ENCODE measurements at regions not wholly inside any gene's neighbourhood (a gene's known extent, or its start where the extent isn't known, plus 50 kb on each side); places are given as distances from the start of the nearest gene placed in this dataset.

- ATAC-seq (ENCODE audit: low read depth) (no peak), DNase-seq (no peak)
- Mint-ChIP-seq H3K4me3 (no peak overlapping the region), H3K27me3 (peaks cover 25% of the 10 kb centered on the region), H3K27ac (no peak overlapping the region), H3K4me1 (peaks cover 26% of the 10 kb centered on the region), H3K36me3 (peaks cover 3% of the 10 kb centered on the region), H3K9me3 (no peaks in the 10 kb centered on the region)
- POLR2A ChIA-PET, result no interaction called here
These were observed 58.1 kb upstream of the EPB41L1 start for GRCh38 chr20:36096435-36096834.

- DNase-seq (no peak), ATAC-seq (ENCODE audit: low read depth) (no peak)
- Mint-ChIP-seq H3K36me3 (peaks cover 3% of the 10 kb centered on the region), H3K27ac (peak overlapping the region; percentile 5), H3K4me3 (no peak overlapping the region), H3K27me3 (peaks cover 20% of the 10 kb centered on the region), H3K9me3 (no peaks in the 10 kb centered on the region), H3K4me1 (peaks cover 22% of the 10 kb centered on the region)
- POLR2A ChIA-PET, result no interaction called here
These were observed 57.0 kb upstream of the EPB41L1 start for GRCh38 chr20:36097337-36098151.

GRCh38 chr20:36098364-36098763, 56.2 kb upstream of the EPB41L1 start:
- ATAC-seq (ENCODE audit: low read depth) (no peak), DNase-seq (no peak)
- Mint-ChIP-seq H3K4me1 (peaks cover 17% of the 10 kb centered on the region), H3K27me3 (peaks cover 18% of the 10 kb centered on the region), H3K9me3 (no peaks in the 10 kb centered on the region), H3K36me3 (no peaks in the 10 kb centered on the region), H3K27ac (peak overlapping the region; percentile 22), H3K4me3 (no peak overlapping the region)
- POLR2A ChIA-PET, result no interaction called here

DNA sequence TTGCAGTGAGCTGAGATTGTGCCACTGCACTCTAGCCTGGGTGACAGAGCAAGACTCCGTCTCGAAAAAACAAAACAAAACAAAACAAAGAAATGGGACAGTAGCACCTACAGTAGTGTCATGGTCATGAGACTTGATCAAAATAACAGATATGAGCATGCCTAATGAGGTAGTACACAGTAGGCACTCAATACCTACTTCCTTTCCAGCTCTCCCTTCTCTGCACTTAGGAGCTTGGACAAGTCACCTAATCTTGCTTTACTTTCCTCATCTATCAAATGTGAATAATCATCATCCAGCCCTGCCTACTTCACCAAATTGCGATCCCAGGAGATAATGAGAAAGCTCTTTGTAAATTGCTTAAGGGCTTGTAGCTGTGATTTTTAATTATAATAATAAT, 55.4 kb upstream of the EPB41L1 start:
- ATAC-seq (ENCODE audit: low read depth), result no peak
- Mint-ChIP-seq H3K36me3 (no peaks in the 10 kb centered on the region), H3K27ac (no peak overlapping the region), H3K9me3 (no peaks in the 10 kb centered on the region), H3K4me3 (no peak overlapping the region), H3K27me3 (peaks cover 12% of the 10 kb centered on the region), H3K4me1 (peaks cover 15% of the 10 kb centered on the region)
- DNase-seq, result no peak
- POLR2A ChIA-PET, result no interaction called here

DNA sequence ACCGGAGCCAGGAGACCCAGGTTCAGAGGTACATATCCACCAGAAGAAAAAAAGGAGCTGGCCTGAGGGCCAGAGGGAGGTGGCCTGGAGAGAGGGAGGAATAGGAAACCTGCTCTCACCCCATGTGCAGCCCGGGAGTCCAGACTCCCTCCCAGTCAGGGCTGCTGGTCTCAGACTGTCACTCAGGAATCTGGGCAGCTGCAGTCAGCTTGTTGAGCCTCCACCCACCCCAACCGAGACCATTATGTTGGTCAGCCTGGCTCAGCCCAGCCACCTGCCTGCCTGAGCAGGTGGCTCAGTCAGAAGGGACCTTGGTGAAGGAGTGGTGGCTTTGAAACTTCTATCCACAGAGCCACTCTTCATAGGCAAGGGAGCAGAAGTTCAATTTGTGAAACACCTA, 53.3 kb upstream of the EPB41L1 start:
- POLR2A ChIA-PET, result no interaction called here
- peaks cover 12% of the 10 kb centered on the region for H3K4me1 Mint-ChIP-seq
- no peaks in the 10 kb centered on the region for H3K36me3 Mint-ChIP-seq
- no peak overlapping the region for H3K27ac Mint-ChIP-seq
- H3K4me3 Mint-ChIP-seq, result no peak overlapping the region
- peaks cover 3% of the 10 kb centered on the region for H3K27me3 Mint-ChIP-seq
- ATAC-seq (ENCODE audit: low read depth), result no peak
- H3K9me3 Mint-ChIP-seq, result no peaks in the 10 kb centered on the region
- DNase-seq, result no peak

DNA sequence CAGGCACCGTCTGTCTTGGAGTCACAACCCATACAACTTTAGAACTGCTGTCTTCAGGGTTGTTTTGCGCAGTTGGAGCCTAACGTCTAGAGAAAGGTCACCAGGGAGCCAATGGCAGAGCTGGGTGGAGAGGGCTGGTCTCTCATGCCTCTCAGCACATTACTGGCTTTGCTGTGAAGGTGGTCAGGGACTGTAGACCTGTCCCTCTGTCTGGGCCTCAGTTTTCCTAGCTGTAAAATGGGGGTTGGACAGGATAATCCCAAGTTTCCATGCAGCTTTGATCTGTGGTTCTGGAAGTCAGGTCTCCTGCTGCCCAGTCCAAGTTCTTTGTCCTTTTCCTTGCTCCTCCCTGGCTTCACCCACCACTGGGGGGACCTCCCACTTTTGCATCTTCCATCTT, 52.2 kb upstream of the EPB41L1 start:
- Mint-ChIP-seq H3K27me3 (peaks cover 3% of the 10 kb centered on the region), H3K4me1 (peaks cover 10% of the 10 kb centered on the region), H3K36me3 (no peaks in the 10 kb centered on the region), H3K27ac (no peak overlapping the region), H3K4me3 (no peak overlapping the region), H3K9me3 (no peaks in the 10 kb centered on the region)
- DNase-seq (no peak), ATAC-seq (ENCODE audit: low read depth) (no peak)
- POLR2A ChIA-PET, result no interaction called here

- no peak for ATAC-seq (ENCODE audit: low read depth)
- no peak overlapping the region for H3K27ac Mint-ChIP-seq
- H3K4me3 Mint-ChIP-seq, result no peak overlapping the region
- no peaks in the 10 kb centered on the region for H3K9me3 Mint-ChIP-seq
- H3K36me3 Mint-ChIP-seq, result no peaks in the 10 kb centered on the region
- peaks cover 5% of the 10 kb centered on the region for H3K4me1 Mint-ChIP-seq
- no peak for DNase-seq
- H3K27me3 Mint-ChIP-seq, result peaks cover 3% of the 10 kb centered on the region
- POLR2A ChIA-PET, result interaction anchor here (1.5 kb wide), 1 partner anchor 11 kb away, joined by 3 read pairs; no protein-coding TSS in a partner anchor
These were observed 51.5 kb upstream of the EPB41L1 start for GRCh38 chr20:36102809-36103596.

DNA sequence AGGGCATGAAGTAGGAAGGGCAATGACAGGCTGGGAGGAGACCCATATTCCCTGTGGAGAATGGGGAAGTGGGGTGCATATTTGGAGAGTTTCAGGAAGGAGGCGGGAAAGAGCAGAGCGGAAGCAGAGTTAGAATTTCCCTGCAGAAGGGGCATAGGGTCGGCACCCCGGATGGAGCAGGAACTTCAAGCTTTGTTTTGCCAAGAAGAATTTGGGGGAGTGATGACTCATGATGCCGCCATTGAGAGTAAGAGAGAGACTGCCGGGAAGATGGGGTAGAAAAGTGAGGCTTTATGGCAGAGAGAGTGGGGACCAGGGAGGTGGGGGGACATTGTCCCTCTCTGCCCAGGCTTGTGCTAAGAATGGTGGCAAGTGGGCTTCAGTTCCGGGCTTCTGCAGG, 50.3 kb upstream of the EPB41L1 start:
- H3K27ac Mint-ChIP-seq, result no peak overlapping the region
- H3K27me3 Mint-ChIP-seq, result peaks cover 3% of the 10 kb centered on the region
- H3K4me1 Mint-ChIP-seq, result peaks cover under 1% of the 10 kb centered on the region
- no peaks in the 10 kb centered on the region for H3K9me3 Mint-ChIP-seq
- H3K4me3 Mint-ChIP-seq, result no peak overlapping the region
- DNase-seq, result no peak
- no peaks in the 10 kb centered on the region for H3K36me3 Mint-ChIP-seq
- POLR2A ChIA-PET, result interaction anchor here (1.5 kb wide), 1 partner anchor 12 kb away, joined by 3 read pairs; no protein-coding TSS in a partner anchor
- ATAC-seq (ENCODE audit: low read depth), result no peak
